ENCODE measurements at regions not wholly inside any gene's neighbourhood (a gene's known extent, or its start where the extent isn't known, plus 50 kb on each side); places are given as distances from the start of the nearest gene placed in this dataset.

DNA sequence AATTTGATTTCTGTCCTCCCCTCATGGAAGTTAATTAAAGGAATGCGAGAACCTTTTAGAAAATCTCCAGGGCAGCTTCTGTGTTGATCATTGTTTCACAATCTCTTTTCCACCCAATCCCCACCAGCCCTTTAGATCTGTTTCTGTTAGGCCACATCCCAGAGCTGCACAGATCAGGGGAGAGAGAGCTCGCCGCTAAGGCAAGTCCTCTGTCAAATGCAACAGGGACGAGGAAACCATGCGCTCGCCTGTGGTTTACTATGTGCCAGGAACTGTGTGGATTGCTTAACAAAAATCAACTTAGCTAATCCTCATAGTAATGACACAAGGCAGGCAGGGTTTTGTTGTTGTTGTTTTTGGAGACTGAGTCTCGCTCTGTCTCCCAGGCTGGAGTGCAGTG, 115.4 kb downstream of the SALL1 start:
- no peak for DNase-seq (ENCODE audit: low spot score)

- DNase-seq (ENCODE audit: low spot score): no peak
These were observed 116.0 kb downstream of the SALL1 start for GRCh38 chr16:51035110-51035498.

DNA sequence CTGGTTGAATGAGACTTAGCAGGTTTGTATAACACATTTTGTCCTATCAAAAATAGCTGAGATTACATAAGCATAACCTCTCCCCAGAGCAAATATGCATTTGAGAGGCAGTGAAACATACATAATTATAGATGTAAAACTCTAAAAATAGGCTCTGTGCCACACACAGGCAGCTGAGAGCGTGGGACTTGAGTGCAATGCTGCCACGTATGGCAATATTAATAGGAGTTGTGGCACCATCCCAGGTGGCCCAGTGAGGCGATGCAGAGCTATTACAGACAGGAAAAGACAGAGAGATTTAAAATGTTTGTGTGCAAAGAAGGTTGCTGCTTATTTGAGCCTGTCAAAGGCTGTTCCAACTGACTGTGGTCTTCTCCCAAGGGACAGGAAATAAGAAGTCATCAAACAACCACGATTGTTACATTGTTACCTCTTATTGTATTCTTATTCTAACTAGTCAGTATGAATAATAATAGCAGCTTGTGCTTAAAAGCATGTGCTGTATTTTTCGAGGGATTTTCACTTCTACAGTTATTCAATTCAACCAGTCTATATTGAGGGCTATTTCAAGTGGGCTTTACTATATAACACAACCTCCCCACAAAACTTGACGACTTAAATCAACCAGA, 116.5 kb downstream of the SALL1 start:
- DNase-seq (ENCODE audit: low spot score): no peak

DNA sequence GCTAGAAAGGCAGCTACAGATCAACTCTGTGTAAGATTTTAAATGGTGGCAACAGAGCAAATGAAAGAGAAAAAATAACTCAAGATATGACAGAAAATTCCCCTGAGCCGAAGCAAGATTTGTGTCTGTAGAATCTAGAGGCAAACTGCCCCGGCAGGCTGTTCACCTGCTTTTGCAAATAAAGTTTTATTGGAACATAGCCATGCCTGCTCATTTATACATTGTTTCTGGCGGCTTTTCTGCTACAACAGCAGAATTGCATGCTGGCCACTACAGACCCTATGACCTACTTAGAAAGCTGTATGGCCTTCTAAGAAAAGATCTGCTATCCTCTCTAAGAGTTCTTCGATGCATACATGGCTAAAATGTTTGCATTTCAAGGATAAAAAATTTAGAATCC, 119.5 kb downstream of the SALL1 start:
- no peak for DNase-seq (ENCODE audit: low spot score)

- DNase-seq (ENCODE audit: low spot score): no peak
These were observed 120.6 kb downstream of the SALL1 start for GRCh38 chr16:51030516-51030915.

DNA sequence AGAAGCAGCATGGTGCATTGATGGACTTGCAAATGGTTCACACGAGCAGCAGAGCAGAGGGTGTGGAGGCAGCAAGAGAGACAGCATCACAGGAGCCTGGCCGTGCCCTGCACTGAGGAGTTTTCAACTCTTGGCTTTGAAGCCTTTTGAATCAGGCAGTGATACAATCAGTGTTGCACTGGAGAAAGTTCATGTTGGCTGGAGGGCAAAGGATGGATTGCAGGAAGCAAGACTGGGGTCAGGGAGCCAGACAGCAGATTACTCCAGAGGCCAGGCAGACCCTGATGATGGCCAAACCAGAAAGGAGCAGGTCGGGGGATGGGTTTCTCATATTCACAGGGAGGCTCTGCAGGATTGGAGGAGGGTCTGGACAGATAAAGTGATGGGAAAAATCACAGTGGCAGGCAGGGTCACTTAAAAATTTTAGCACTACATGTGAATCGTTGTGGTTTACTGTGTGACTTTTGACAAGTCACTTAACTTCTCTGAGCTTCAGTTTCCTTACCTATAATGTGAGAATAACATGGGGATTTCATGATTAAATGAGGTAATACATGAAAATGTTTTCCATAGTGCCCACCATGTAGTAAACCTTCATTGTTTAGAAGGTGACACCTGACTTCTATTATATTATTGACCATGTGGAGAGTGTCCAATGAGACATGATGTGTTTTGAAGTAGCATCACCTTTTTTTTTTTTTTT, 125.3 kb downstream of the SALL1 start:
- DNase-seq (ENCODE audit: low spot score): no peak

DNA sequence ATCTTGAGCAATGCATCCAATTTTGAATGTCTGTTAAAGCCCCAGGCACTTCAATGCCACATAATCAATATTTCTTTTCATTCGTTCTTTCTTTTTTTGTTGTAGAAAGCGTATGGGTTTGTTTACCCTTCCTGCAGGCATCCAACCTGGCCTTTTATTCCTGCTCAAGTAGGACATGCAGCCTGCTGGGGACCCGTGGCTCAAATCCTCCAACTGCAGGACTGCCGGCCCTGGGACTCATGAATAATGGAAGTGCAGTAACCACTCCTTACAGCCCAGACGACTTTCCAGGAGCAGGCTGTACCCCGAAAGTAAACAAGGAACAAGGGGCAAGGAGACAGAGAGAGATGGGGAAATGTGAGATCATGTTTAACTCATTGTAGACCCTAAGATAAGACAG, 126.4 kb downstream of the SALL1 start:
- DNase-seq (ENCODE audit: low spot score): no peak

- no peak for DNase-seq (ENCODE audit: low spot score)
These were observed 128.1 kb downstream of the SALL1 start for GRCh38 chr16:51022955-51023354.

GRCh38 chr16:51019617-51020016, 131.5 kb downstream of the SALL1 start:
- no peak for DNase-seq (ENCODE audit: low spot score)

DNA sequence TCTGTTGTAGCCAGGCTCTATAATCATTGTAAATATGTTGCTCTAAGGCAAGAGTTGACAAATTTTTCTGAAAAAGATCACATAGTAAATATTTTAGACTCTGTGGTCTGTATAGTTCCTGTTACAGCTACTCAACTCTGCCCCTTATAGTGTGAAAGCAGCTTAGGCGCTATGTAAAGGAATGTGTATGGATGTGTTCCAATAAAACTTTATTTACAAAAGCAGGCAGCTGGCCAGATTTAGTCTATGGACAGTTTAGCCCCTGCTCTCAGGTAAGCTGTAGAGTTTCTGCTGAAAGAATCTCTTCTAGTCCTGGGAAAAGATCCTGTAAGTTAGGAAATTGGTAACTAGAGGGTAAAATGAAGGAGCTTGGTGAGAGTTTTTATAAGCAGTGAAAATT, 133.1 kb downstream of the SALL1 start:
- no peak for DNase-seq (ENCODE audit: low spot score)

- DNase-seq (ENCODE audit: low spot score): no peak
These were observed 138.7 kb downstream of the SALL1 start for GRCh38 chr16:51012396-51012795.

DNA sequence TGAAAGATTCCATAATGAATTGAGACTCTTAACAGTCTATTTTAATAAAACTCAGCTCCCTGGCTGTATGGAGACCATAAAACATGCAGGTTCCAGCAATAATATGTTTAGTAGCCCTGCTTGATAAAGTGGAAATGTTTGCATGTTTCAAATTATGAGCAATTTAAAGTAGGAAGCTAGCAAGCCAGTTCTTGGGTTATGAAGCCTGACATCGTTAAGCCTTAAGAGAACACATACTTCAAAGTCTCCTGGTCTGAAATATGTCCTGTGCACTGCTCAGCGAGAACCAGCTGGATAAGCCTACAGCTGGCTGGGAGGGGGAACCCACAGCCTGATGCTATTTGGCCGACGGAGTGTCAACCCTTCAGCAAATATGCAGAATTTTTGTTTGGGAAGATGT, 140.3 kb downstream of the SALL1 start:
- no peak for DNase-seq (ENCODE audit: low spot score)

GRCh38 chr16:51009813-51010212, 141.3 kb downstream of the SALL1 start:
- no peak for DNase-seq (ENCODE audit: low spot score)

- DNase-seq (ENCODE audit: low spot score): no peak
These were observed 141.7 kb downstream of the SALL1 start for GRCh38 chr16:51009359-51009758.

DNA sequence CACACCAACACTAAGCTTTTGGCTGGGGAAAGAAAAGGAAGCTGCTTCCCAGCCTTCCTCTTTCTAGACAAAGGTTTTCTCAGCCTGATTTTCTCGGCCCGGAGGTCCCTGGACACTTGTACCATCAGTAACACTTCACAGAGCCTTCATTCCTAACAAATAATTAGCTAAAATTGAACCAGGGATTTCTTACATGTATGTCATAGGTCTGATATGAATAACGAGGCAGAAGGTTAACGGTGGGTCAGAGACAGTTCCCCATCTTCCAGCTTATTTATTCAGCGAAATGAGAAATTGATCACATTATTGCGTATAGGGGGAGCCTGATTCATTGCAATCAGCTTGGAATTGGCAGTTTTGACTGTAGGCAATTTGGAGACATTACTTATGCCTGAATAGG, 142.5 kb downstream of the SALL1 start:
- DNase-seq (ENCODE audit: low spot score): no peak

DNA sequence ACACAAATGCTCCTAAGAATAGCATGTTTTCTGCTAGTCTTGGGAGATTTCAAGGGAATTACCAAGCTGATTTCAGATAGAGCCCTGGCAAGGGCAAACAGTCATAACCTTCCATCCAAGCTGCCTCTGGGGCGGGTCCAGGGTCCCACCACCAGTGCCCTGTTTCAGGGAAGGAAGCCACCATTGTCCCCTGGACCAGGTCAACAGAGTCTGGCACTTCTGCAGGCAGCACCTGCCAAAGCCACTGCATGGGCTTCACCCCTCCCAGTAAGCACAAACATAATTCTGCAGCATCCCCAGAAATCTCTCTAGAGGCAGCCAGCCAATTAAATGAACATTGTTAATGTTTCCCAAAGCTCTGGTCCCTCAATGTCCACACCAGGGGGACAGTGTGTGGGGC, 143.0 kb downstream of the SALL1 start:
- DNase-seq (ENCODE audit: low spot score): no peak

- DNase-seq (ENCODE audit: low spot score): no peak
These were observed 147.1 kb downstream of the SALL1 start for GRCh38 chr16:51003850-51004566.

DNA sequence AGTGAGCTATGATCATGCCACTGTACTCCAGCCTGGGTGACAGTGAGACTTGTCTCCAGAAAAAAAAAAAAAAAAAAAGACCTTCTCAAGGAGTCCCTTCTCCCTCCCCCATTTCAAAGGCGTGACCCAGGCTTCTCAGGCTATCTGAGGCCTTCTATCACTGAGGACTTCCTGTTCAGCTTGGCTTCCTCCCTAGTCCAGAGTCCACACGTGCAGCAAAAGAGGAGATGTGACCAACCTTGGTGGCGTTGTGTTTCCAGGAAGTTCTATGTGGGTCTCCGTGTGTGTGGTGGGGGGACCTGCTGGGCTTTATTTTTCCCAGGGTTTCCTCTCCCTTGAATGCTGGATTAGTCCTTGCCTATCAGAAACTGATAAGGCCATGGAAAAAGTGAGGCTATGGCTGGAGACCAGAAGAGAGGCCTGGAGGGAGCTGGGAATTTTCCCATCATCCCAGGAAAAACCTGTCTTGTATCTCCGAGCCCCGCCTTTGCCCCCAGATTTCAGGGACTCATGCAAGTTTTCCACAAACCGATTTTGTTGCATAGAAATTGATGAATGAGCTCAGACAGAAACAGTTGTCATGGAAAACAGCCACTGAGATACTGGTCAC, 148.1 kb downstream of the SALL1 start:
- no peak for DNase-seq (ENCODE audit: low spot score)

DNA sequence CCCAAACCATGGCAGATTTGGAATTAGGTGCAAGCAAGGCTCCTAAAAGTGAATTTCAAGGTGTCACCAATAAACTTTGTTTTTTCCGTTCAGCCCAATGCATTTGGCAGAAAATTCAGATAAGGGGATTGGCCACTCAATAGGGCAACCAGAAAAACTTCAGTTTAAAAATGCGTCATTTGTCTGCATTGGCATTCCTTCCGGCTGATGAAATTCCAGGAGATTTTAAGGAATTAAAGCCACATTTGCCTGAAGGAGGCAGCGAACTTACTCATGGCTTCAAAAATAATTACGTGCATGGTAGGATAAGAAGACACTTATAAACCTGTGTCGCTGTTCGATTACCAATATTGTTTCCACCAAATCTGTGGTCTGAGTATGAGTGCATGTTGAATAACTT, 151.9 kb downstream of the SALL1 start:
- no peak for DNase-seq (ENCODE audit: low spot score)

- no peak for DNase-seq (ENCODE audit: low spot score)
These were observed 152.7 kb downstream of the SALL1 start for GRCh38 chr16:50998411-50998810.

DNA sequence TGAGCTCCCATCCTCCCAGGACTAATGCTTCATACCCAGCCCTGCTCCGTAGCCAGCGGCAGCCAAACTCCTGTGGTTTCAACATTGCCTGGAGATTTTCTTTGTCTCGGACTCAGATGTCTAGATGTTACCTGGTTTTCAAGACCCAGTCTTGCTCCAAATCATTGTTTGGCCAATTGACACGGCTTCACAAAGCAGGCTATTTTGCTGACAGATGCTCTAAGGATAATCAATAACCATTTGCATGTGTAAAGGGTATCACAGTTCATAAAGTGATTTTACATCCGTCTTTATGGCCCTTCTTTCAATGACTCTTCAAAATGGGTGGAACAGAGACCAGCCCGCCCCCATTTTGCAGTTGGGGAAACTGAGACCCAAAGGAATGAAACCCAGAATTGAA, 153.4 kb downstream of the SALL1 start:
- DNase-seq (ENCODE audit: low spot score): no peak

DNA sequence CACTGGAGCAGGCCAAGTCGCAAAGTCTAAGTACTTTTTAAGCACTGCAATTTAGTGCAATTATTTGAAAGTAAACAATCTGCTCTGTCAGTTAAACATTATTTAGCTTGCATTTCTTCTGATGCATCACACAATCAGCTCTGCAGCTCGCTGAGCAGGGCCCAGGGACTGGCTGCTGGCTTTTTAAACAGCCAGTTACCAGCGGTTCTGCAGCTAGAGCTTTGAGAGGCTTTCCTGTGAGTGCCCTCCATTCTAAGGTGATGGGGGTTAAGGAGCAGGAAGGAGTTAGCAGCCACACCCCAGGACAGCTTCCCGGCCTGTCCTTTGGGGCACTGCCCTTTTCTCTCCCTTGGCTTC, 154.3 kb downstream of the SALL1 start:
- no peak for DNase-seq (ENCODE audit: low spot score)
